GM21447 (cell line): ENCODE measurements at regions not wholly inside any gene's neighbourhood (a gene's known extent, or its start where the extent isn't known, plus 50 kb on each side); places are given as distances from the start of the nearest gene placed in this dataset.

Source experiments
- ATAC-seq: cut with Tn5 transposase; IDR thresholded peaks from one replicate; pipeline ENCODE4 v1.9.1; 2021; ENCODE audit not compliant: unreplicated experiment

DNA sequence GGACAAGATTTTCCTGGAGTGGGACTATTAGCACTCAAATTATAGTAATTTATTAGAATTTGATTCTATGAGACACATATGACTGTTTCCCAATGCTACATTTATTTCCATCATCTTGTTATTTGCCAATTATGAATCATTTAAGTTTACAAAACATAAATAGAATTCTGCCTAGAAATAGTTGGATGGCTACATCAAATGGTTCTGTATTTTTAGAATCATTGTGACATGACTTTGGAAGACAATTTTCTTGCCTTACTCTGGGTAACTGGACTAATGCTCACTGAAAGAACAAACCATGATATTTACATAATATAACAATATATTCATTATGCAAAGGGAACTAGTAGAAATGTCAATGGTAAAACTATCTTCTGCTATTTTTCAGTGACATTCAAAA, 173.5 kb downstream of the ZIC1 start:
- ATAC-seq: no peak

DNA sequence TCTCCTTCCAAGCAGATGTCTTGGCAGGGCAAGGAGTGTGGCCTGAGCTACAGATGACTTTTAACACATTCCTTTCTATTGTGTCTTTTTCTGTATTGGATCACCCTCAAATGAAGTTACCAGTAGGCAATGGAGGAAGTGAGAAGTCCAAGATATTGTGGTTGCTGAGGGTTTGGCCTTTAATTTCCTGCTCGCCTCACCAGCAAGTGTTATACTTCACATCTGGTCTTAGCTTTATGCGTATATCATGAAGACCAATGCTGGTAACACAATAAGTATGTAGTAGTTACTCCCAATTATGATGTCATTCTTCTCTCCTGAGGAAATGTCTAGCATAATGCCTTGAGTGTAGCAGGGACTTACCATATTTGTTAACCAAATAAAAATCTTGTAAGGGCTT, 179.9 kb downstream of the ZIC1 start:
- ATAC-seq: no peak

DNA sequence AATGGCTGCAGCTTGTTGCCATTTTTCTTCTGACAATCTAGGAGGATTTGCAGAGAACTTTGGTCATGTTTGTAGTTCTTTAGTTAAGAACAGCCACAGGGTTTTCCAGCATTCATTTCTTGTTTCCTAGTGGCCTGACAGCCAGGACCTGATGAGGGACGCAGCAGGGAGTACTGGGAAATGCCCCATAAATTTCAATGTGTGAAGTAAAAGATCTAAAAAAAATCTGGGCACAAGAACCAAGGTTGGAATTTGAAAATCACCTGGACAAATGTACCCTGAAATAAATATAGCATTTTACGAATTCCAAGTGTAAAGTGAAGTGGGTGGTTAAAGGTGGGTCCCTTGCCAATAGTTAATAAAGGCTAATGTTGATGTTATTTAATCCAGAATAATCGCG, 195.0 kb downstream of the ZIC1 start:
- no peak for ATAC-seq

DNA sequence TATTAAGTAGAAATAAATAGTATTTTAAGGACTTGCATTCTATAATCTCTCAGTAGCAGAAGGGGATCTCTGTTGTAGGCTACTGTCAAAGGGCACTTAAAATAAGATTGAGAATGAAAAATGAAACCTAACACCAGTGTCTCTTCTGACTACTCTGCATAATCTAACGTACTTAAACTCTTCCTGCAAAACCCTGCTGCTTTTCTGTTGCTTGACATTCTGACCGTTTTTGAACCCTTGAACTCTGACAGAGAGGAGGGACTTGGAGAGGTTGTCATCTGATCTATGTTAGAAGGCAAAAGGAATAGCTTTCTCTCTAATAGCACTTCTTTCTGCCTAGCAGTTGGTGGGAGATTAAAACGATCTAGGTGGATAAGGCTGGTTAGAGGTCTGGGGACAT, 204.6 kb downstream of the ZIC1 start:
- no peak for ATAC-seq

DNA sequence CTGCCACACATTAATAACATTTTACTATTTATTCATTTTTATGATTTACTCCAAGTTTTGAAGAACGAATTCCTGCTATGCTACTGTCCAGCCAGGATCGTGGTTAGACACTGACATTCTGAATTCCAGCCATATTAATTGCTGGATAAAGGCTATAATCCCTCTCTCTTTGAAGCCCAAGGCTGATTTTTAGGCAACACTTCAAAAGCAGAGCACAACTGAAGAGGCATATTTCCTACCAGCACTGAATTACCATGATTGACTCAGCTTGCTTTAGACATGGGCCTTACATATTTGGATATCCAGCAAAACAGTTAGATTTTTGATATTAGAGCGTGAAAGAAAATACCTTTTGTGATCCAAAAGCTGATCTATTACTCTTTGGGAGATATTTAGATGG, 205.0 kb downstream of the ZIC1 start:
- ATAC-seq: no peak

DNA sequence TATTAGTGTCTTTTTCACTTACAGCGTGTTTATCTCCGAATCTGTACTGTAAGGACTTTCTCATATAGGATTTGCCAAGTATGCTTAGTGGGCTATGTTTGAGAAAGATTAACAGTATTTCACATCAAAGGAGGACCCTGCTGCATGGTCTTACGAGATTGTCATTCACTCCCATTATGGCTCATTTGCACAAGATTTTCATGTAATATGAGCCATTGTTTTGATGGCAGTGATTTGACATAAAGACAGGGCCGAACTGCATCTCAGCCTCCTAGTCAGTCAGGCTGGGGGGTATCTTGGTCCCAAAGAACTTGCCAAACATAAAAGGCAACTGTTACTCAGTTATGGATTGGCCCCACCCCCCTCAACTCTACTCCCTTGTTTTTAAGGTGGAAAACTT, 205.9 kb downstream of the ZIC1 start:
- ATAC-seq: no peak

DNA sequence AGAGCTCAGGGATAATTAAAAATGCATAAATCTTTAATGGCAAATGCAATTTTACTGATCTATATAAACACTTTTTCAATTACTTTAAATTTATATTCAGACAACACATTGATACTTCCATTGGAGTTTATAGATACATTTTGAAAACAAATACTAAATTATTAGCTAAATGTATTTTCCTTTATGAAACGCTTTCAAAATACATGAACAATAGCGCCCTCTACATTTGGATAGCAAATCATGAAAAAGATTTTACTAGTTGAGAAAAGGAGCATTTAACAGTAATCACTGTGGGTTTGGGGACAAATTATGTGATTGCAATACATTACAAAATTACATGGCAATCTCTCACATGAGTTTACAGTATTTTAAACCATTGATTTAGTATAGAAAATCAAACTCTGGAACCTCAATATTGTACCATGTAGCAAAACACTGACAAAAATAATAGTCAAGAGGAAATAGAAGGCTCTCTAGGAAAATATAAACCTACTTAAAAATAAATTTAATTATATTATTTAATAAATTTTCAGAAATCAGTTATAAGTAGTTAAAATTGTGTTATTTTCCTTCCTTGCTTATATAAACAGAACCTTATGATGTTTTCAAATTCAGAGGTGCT, 207.9 kb downstream of the ZIC1 start:
- no peak for ATAC-seq

DNA sequence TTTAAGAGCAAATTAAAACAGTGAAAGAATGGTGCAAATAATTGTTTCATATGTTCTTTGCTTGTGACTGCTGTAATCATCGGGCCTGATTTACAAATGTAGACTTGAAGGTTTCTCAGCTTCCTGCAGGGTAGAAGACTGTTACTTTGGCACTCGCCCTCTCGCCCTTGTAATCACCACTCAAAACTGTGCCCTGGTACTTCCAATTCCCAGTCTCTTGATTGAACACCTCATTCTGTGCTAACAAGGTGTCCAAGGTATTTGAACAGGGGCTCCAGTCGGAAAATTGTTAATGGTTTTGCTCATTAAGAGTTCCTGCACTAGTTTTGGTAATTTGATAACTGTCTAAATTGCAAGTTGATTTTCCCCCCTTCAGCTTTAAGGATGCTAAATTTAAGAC, 209.5 kb downstream of the ZIC1 start:
- no peak for ATAC-seq

DNA sequence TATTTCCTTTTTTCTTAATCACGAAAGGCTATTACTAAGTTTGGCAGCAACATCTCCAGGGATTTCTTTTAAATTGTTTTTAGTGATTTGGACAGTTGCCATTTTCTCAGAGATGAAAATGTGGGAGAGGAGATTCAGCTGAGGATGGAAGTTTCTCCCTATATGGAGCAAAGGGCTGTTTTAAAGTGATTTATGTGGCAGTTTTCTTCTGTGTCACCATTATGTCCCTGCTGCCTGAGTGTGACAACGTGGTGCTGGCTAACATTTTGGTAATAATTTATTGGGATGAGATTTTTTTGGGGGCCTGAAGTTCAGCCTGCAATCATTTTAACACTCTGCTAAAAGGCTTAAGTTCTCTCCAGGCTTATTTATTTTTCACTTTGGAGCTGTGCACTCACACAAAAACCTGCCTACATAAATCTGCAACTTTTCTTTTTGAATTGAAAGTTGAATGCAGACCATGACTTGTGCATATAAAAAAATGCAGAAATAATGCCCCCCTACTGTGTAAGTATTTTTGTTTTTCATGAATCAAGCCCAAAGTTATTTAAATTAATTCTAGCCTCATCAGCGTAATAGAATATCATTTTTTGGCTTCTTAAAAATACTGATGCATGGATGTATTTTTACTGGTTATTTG, 210.9 kb downstream of the ZIC1 start:
- no peak for ATAC-seq

DNA sequence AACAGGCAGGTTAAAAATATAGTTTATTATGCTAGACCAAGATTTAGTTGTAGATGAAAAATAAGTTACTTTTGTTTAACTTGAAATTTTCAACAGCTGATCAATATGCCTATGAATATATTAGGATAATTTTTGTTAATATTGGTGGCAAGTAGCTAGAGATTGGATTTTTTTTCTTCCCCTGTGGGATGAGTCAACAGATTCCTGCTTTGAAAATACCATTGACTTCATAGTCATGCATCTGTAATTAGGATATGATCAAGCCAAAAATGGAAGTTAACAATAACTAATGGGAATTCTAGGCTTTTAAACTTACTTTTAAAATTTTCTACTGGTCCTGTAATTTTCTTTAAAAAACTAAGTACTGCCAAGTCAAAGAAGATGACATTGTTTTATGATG, 211.7 kb downstream of the ZIC1 start:
- no peak for ATAC-seq

DNA sequence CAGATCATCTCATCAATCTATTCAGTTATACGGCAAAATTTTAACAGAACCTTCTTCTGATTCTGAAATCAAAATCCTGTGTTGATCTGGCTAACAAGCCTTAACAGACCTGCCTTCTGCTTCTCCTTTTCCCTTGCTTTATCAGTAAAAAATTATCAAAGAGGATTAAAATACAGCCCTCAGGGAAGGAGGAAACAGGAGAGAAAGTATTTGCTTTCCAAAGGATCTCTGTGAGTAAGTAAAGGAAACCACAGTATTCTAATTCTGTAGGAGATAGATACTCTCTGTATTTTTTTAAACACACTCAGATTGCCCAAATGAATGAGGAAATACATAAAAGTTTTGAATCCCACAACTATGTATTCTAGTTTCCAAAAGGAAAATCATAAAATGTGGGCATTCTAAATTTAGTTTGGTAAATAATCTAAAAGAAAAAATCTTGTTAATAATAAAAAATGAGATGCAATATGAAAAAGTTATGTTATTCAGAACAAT, 221.8 kb downstream of the ZIC1 start:
- no peak for ATAC-seq

DNA sequence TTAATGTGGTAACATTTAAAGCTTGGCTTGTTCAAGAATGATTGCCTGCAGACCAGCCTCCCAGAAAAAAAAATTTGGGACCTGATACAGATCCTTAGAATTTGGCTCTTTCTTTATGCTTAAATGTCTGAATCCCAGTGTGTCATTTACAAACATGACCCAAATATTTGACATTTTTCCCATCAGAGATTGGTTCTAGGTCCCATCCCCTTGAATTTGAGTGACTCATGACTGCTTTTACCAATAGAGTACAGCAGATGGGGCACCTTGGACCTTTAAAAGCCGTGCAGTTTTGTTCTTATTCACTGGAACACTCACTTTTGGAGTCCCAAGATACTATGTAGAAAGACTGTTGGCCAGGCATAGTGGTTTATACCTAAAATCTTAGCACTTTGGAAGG, 231.6 kb downstream of the ZIC1 start:
- no peak for ATAC-seq

DNA sequence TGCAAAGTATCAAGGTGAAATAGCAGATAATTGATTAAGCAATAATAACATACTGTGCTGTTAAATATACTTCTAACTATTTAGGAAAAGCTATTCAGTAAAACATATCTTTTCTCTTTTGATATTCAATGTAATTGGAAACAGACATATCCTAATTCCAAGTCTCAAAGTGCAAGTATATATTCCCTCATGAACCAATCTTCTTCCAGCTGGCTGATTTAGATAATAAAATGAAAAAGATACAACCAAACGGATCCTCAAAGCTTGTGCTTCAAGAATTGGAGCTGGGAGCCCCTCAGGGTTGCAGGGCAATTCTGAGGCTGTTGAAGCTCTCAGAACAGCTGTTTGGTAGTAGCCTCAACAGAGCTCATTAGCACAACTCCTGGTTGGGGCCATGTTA, 236.6 kb downstream of the ZIC1 start:
- ATAC-seq: no peak

DNA sequence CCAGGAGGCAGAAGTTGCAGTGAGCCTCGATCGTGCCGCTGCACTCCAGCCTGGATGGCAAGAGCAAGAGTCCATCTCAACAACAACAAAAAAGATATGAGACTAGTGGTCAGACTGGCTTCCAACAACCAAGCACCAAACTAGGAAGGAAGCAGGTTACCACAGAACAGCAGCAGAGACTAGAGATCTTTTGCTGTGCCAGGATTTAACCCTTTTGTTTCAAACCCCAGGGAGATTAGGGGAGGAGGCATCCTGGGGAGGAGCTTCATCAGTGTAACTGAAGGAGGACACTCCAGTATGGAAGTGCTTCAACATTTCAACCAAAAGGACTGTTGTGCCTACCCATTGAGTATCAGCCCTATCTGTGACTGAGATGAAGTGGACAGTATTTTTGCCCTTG, 240.3 kb downstream of the ZIC1 start:
- ATAC-seq: no peak

DNA sequence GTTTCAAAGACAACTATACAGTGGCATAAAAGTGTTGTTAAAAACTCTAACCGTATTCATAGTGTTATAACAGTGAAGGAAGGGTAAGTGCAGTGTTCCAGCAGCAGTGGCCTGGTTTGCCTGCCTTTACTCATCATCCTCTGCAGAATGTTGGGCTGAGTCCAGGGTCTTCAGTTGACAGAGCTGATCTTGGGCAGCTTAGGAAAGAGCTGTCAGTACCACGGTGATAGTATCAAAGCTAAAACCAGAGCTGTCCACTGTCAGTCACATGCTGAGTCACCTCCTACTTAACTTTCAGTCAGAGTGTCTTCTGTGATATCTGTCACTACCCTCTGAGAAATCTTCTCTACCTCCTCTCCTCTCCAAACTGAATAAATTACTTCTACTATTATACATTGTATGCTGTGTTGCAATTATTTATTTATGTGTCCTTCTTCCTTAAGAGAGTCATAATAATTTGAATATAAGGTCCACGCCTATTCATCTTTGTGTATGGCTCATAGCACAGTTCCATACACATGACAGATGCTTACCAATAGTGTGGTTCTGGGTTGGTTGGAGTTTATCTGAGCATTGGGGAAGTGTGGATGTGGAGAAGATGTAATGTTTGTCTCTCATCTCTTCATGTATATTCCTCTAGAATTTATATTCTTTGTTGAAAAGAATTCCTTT, 242.1 kb downstream of the ZIC1 start:
- ATAC-seq: no peak

DNA sequence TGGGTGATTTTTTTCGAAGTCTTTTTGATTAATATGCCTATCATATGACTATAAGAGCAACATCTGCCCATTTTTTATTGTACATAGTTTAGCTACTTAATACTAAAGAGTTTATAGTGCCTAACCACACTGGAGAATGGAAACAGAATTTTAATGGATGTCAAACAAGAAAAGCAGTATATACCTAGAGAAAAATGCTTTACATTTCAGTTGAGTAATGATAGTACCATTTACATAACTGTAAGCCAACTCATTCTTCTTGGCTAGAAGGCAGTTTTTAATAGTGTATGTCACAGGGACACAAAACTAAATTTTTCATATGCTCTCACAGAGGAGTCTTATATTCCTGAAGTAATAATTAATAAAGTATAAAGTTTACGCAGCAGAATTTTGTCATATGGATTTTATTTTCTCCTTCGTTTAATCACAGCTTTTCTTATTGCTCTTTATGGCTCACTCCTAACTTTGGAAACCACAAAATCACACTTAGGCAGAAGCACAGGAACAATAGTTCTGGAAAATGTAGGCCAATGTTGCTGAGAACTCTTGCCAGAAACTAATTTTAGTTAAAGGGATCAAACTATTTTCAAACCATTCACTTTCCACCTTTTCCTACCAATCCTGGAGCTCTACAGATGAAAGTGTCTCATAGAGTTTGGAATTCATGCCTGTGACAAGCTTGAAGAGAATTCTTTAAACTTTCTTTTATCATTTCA, 243.6 kb downstream of the ZIC1 start:
- ATAC-seq: no peak

DNA sequence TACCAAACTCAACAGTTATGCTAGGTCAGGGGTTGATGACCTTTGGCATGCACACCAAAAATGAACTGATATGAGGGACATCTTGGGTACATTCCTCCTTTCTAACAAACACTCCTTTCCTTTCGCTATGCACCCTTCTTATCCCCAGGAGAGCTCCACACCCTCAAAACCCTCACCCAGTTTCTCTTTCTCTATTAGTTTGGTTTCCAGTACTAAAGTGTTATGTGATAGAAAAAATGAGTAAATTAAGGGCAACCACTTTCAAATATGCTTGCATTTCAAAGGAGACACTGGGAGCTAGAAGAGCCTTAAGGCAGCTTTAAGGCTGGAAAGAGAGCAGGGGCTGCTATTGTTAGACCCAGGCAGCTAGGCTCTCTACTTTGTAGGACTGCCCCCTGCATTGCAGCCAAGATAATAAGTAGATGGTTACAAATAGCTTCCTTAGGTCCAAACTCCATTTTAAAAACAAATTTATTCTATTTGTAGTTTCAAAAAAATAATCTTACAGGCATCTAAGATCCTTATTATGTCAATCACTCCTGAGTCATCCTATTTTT, 244.3 kb downstream of the ZIC1 start:
- no peak for ATAC-seq

DNA sequence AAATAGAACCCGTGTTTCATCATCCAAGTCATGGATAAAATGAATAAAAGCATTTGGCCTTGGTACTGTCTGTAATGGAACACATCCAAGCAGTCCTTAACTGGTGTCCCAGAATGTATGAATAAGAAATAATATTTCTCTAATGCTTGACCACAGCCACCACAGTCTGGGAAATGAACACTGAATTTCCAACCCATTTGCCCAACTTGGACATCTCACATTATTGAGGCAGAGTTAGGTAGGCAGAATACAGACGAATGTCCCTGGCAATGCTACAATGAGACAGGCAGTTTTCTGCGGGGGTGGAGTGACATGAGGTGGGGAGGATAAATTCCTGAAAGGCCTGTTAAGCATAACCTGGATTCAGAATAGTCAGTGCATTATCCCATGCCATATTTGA, 245.7 kb downstream of the ZIC1 start:
- ATAC-seq: no peak

DNA sequence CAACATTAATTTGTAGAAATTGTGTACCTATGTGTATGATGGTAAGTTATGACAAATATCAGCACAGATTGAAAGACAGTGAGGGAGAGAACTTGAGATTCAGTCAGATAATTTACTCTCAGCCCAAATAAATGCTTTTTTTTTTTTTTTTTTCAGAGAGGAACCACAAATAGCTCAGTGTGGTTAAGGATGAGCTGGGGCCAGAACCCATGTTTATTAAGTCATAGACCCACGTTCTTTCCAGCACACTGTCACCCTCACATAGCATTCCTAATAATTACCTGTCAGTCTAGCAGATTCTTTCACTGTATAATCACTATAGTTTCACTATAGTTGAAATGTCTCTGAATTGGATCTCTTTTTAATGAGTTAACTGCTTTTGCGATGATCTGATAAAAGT, 246.1 kb downstream of the ZIC1 start:
- no peak for ATAC-seq

DNA sequence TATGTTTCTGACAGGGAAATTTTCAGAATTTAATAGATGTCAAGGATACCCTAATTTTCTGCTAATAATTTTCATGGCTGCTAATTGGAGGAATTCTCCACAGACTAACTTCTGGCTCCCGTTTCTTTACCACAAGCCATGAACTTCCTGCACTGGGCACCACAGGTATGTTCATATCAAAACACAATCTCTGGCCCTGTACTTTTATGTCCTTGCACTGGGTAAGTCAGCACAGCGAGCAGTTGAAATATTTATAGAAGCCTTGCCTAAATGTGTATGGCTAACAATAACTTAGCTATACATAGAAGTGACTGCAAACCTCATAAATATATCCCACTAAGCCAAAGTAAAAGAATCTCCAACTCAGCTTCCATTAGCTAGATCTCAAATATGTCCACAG, 246.9 kb downstream of the ZIC1 start:
- ATAC-seq: no peak

DNA sequence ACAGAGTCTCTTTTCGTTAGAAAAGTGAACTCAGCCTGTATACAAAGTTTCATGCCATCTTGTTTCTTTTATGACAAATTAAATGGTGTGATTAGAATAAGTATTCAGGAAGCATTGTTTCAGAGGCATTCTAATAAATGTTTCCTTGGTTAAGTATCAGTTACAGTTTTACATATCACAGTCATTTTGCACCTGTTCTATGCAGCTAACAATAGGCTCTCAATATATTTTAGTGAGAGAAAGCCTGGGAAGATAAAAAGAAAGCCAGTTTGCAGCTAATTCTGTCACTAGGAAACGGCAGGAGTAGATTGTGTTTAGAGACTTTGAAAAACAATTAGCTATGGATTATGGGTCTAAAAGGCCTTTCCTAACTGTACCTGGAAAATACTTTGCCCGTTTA, 252.8 kb downstream of the ZIC1 start:
- no peak for ATAC-seq

DNA sequence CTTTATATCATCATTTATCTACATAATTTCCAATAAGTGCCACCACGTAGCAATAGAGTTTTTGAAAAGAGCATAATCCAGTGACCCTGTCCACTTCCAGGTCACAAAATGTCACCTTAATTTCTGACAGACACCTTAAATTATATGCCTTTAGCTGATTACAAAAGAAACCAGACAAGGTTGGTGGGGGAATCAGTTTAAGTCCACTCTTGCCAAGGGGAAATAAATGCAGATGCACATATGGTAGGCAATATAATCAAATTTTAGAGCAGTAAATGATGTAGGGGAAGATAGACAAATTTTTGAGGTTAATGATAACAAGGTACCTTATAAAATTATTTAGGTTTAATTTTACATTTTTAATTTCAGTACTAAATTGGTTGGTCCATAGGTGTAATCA, 253.5 kb downstream of the ZIC1 start:
- no peak for ATAC-seq
